Eye (tissue), 1 donor: ENCODE measurements at regions not wholly inside any gene's neighbourhood (a gene's known extent, or its start where the extent isn't known, plus 50 kb on each side); places are given as distances from the start of the nearest gene placed in this dataset.
"Not testable (repeated sequence)": the region's sequence is repeated elsewhere in the genome, so short reads cannot be mapped to it uniquely, and the experiment has no call there.

Experiments
- DNase-seq: peaks from one replicate; pipeline ENCODE4 v3.0.0-alpha.2; 2015

- peak; percentile 70 for DNase-seq
Measured at GRCh38 chr11:22920939-22921565, 60.8 kb upstream of the CCDC179 start.

- no peak for DNase-seq
Measured at GRCh38 chr11:22922672-22923071, 62.4 kb upstream of the CCDC179 start.

- no peak for DNase-seq
Measured at GRCh38 chr11:22923561-22923960, 63.3 kb upstream of the CCDC179 start.

- DNase-seq = no peak
Measured at GRCh38 chr11:22926341-22926740, 66.1 kb upstream of the CCDC179 start.

- no peak for DNase-seq
Measured at GRCh38 chr11:22927793-22928192, 67.5 kb upstream of the CCDC179 start.

- no peak for DNase-seq
Measured at GRCh38 chr11:22928207-22928917, 68.1 kb upstream of the CCDC179 start.

GRCh38 chr11:22930816-22931594, 70.7 kb upstream of the CCDC179 start:
- no peak for DNase-seq

- DNase-seq = no peak
Measured at GRCh38 chr11:22938691-22939090, 78.4 kb upstream of the CCDC179 start.

- DNase-seq = not testable (repeated sequence)
Measured at GRCh38 chr11:22941544-22941943, 81.3 kb upstream of the CCDC179 start.

GRCh38 chr11:22957786-22958185, 97.5 kb upstream of the CCDC179 start:
- DNase-seq = no peak

- no peak for DNase-seq
Measured at GRCh38 chr11:22974251-22974650, 114.0 kb upstream of the CCDC179 start.

GRCh38 chr11:22976146-22976545, 115.9 kb upstream of the CCDC179 start:
- no peak for DNase-seq

GRCh38 chr11:22982903-22983302, 122.6 kb upstream of the CCDC179 start:
- DNase-seq = no peak

GRCh38 chr11:22984045-22984444, 123.8 kb upstream of the CCDC179 start:
- no peak for DNase-seq

GRCh38 chr11:22989371-22989770, 129.1 kb upstream of the CCDC179 start:
- no peak for DNase-seq

GRCh38 chr11:22991196-22991595, 130.9 kb upstream of the CCDC179 start:
- DNase-seq = no peak

GRCh38 chr11:23006730-23007129, 146.5 kb upstream of the CCDC179 start:
- no peak for DNase-seq

- DNase-seq = no peak
Measured at GRCh38 chr11:23010790-23011335, 150.6 kb upstream of the CCDC179 start.

GRCh38 chr11:23012930-23013329, 152.7 kb upstream of the CCDC179 start:
- no peak for DNase-seq

- no peak for DNase-seq
Measured at GRCh38 chr11:23013509-23013908, 153.2 kb upstream of the CCDC179 start.

GRCh38 chr11:23021287-23021863, 161.1 kb upstream of the CCDC179 start:
- peak; percentile 67 for DNase-seq

- DNase-seq = no peak
Measured at GRCh38 chr11:23022854-23023253, 162.6 kb upstream of the CCDC179 start.

- DNase-seq = no peak
Measured at GRCh38 chr11:23023319-23023718, 163.0 kb upstream of the CCDC179 start.
